H9 (cell line): ENCODE measurements at regions not wholly inside any gene's neighbourhood (a gene's known extent, or its start where the extent isn't known, plus 50 kb on each side); places are given as distances from the start of the nearest gene placed in this dataset.

Experiments
- DNase-seq: peaks from one replicate; pipeline ENCODE4 v3.0.0-alpha.2; 2017
- H2AFZ ChIP-seq: one replicate; pipeline ENCODE4 v1.6.1; 2013; ENCODE audit warnings: mild to moderate bottlenecking, low read length, control low read depth, moderate library complexity
- H2AK5ac ChIP-seq: 2 replicates; pipeline ENCODE4 v1.6.1; 2013; ENCODE audit warnings: low read length, control low read depth, mixed read lengths; ENCODE audit not compliant: insufficient read length
- H2BK120ac ChIP-seq: one replicate; pipeline ENCODE4 v1.6.1; 2013; ENCODE audit warnings: low read depth, mild to moderate bottlenecking, low read length, control low read depth, inconsistent platforms; ENCODE audit not compliant: poor library complexity, severe bottlenecking
- H2BK12ac ChIP-seq: 2 replicates; pipeline ENCODE4 v1.6.1; 2013; ENCODE audit warnings: low read length, control low read depth, mixed read lengths, low read depth; ENCODE audit not compliant: insufficient read length
- H2BK15ac ChIP-seq: 2 replicates; pipeline ENCODE4 v1.6.1; 2013; ENCODE audit warnings: low read depth, low read length, control low read depth
- H2BK20ac ChIP-seq: one replicate; pipeline ENCODE4 v1.6.1; 2013; ENCODE audit warnings: low read depth, mild to moderate bottlenecking, low read length, control low read depth, inconsistent platforms; ENCODE audit not compliant: poor library complexity, severe bottlenecking
- H2BK5ac ChIP-seq: 2 replicates; pipeline ENCODE4 v1.6.1; 2013; ENCODE audit warnings: low read length, control low read depth, mixed read lengths; ENCODE audit not compliant: insufficient read length
- H3K14ac ChIP-seq: 2 replicates; pipeline ENCODE4 v1.6.1; 2013; ENCODE audit warnings: low read length, control low read depth; ENCODE audit not compliant: insufficient read depth
- H3K18ac ChIP-seq: 2 replicates; pipeline ENCODE4 v1.6.1; 2013; ENCODE audit warnings: low read depth, mild to moderate bottlenecking, mixed read lengths, low read length, control low read depth; ENCODE audit not compliant: insufficient read length
- H3K23ac ChIP-seq: 2 replicates; pipeline ENCODE4 v1.6.1; 2013; ENCODE audit warnings: low read length, control low read depth, mixed read lengths, low read depth; ENCODE audit not compliant: insufficient read length
- H3K23me2 ChIP-seq: 2 replicates; pipeline ENCODE4 v1.6.1; 2013; ENCODE audit warnings: low read depth, mild to moderate bottlenecking, mixed read lengths, low read length, control low read depth; ENCODE audit not compliant: insufficient read length, poor library complexity, severe bottlenecking
- H3K27ac ChIP-seq: 2 replicates; pipeline ENCODE4 v1.5.1; 2013; ENCODE audit warnings: low read length, control low read depth, mixed read lengths, low read depth; ENCODE audit not compliant: insufficient read length
- H3K27me3 ChIP-seq: 2 replicates; pipeline ENCODE4 v1.6.1; 2013; ENCODE audit warnings: low read length, control low read depth, inconsistent platforms; ENCODE audit not compliant: insufficient read depth
- H3K4ac ChIP-seq: 2 replicates; pipeline ENCODE4 v1.6.1; 2013; ENCODE audit warnings: low read depth, mild to moderate bottlenecking, control low read depth, inconsistent platforms, low read length, moderate library complexity
- H3K4me1 ChIP-seq: 2 replicates; pipeline ENCODE4 v1.6.1; 2013; ENCODE audit warnings: low read length, control low read depth, inconsistent platforms; ENCODE audit not compliant: insufficient read depth
- H3K4me2 ChIP-seq: 2 replicates; pipeline ENCODE4 v1.6.1; 2013; ENCODE audit warnings: low read length, control low read depth, mixed read lengths; ENCODE audit not compliant: insufficient read length, insufficient read depth
- H3K56ac ChIP-seq: 2 replicates; pipeline ENCODE4 v1.6.1; 2013; ENCODE audit warnings: low read depth, mild to moderate bottlenecking, mixed read lengths, low read length, control low read depth; ENCODE audit not compliant: insufficient read length
- H3K79me1 ChIP-seq: 2 replicates; pipeline ENCODE4 v1.6.1; 2013; ENCODE audit warnings: low read depth, mild to moderate bottlenecking, moderate library complexity, low read length, control low read depth, inconsistent platforms; ENCODE audit not compliant: insufficient read depth, poor library complexity, severe bottlenecking
- H3K79me2 ChIP-seq: 2 replicates; pipeline ENCODE4 v1.6.1; 2013; ENCODE audit warnings: low read length, control low read depth, inconsistent platforms; ENCODE audit not compliant: insufficient read depth
- H3K9ac ChIP-seq: 2 replicates; pipeline ENCODE4 v1.6.1; 2013; ENCODE audit warnings: low read length, control low read depth, mixed read lengths; ENCODE audit not compliant: insufficient read length; ENCODE audit errors: extremely low read depth
- H3K9me3 ChIP-seq: one replicate; pipeline ENCODE4 v1.6.1; 2013; ENCODE audit warnings: low read depth, low read length, inconsistent platforms; ENCODE audit not compliant: control insufficient read depth
- H3T11ph ChIP-seq: one replicate; pipeline ENCODE4 v1.6.1; 2013; ENCODE audit warnings: mild to moderate bottlenecking, low read length, control low read depth, inconsistent platforms
- H4K20me1 ChIP-seq: one replicate; pipeline ENCODE4 v1.6.1; 2013; ENCODE audit not compliant: control insufficient read depth, insufficient read length, insufficient read depth
- H4K5ac ChIP-seq: 2 replicates; pipeline ENCODE4 v1.6.1; 2013; ENCODE audit warnings: low read depth, mild to moderate bottlenecking, mixed read lengths, low read length, control low read depth; ENCODE audit not compliant: insufficient read length
- H4K8ac ChIP-seq: replicated peaks from 2 replicates; pipeline ENCODE4 v1.6.1; 2013; ENCODE audit warnings: low read length, control low read depth, mixed read lengths, low read depth; ENCODE audit not compliant: insufficient read length
- H4K91ac ChIP-seq: 2 replicates; pipeline ENCODE4 v1.6.1; 2013; ENCODE audit warnings: low read depth, mild to moderate bottlenecking, moderate library complexity, mixed read lengths, low read length, control low read depth; ENCODE audit not compliant: insufficient read length
- H3K27ac Mint-ChIP-seq, 3 experiments: 2 replicates in 2 of 3; 3 replicates in 1 of 3; pipeline ENCODE4 v1.8.0; 2020 to 2021; ENCODE audit warnings: mixed read lengths in 3 of 3, mild to moderate bottlenecking in 1 of 3, moderate library complexity in 1 of 3
- H3K27me3 Mint-ChIP-seq: 2 replicates; pipeline ENCODE4 v1.8.0; 2021; ENCODE audit warnings: low read depth, mild to moderate bottlenecking, moderate library complexity, mixed read lengths
- H3K36me3 Mint-ChIP-seq, 3 experiments: 2 replicates in 2 of 3; 3 replicates in 1 of 3; pipeline ENCODE4 v1.8.0; 2020 to 2021; ENCODE audit warnings: low read depth in 3 of 3, mixed read lengths in 3 of 3; ENCODE audit not compliant: insufficient read depth in 1 of 3
- H3K4me1 Mint-ChIP-seq, 2 experiments: 2 replicates each; pipeline ENCODE4 v1.8.0; 2020; ENCODE audit warnings: mixed read lengths in 2 of 2
- H3K4me3 Mint-ChIP-seq, 2 experiments: 2 replicates in 1 of 2; 3 replicates in 1 of 2; pipeline ENCODE4 v1.8.0; 2020 to 2021; ENCODE audit warnings: mild to moderate bottlenecking in 2 of 2, mixed read lengths in 2 of 2, moderate library complexity in 1 of 2
- H3K9me3 Mint-ChIP-seq, 2 experiments: 2 replicates in 1 of 2; 3 replicates in 1 of 2; pipeline ENCODE4 v1.8.0; 2020; ENCODE audit warnings: mild to moderate bottlenecking in 2 of 2, mixed read lengths in 2 of 2, moderate library complexity in 1 of 2
- CTCF ChIP-seq: fragments of 200-600 bp; sonication (generic); conservative IDR thresholded peaks from 3 replicates; pipeline ENCODE4 v1.8.0; 2021; ENCODE audit warnings: antibody characterized with exemption, mild to moderate bottlenecking
- WGBS: extraction: QIAGEN DNeasy Blood & Tissue Kit; methylation state at CpG from one replicate; pipeline ENCODE4 v1.1.7; 2013; ENCODE audit warnings: missing lambda C conversion rate, low lambda C conversion rate, mixed read lengths; ENCODE audit not compliant: insufficient read length; ENCODE audit errors: extremely low coverage; 5-methylcytosine and 5-hydroxymethylcytosine counted together

- H3K4ac ChIP-seq: no peak overlapping the region
- no peak overlapping the region for H3K18ac ChIP-seq
- no peak overlapping the region for H4K91ac ChIP-seq
- H4K8ac ChIP-seq: no peak overlapping the region
- no peak overlapping the region for H2BK120ac ChIP-seq
- H2AFZ ChIP-seq: no peak overlapping the region
- H3K79me2 ChIP-seq: no peaks in the 10 kb centered on the region
- DNase-seq: no peak
- no peak overlapping the region for H3K4me2 ChIP-seq
- H4K20me1 ChIP-seq: no peaks in the 10 kb centered on the region
- no peak overlapping the region for H2BK15ac ChIP-seq
- H3K36me3 Mint-ChIP-seq: no peaks in the 10 kb centered on the region
- no peaks in the 10 kb centered on the region for H3K79me1 ChIP-seq
- H3K9ac ChIP-seq: no peak overlapping the region
- peaks cover 10 to 19% of the 10 kb centered on the region in 2 experiments for H3K4me1 Mint-ChIP-seq
- no peak overlapping the region for H2BK20ac ChIP-seq
- H2BK12ac ChIP-seq: no peak overlapping the region
- no peak overlapping the region for H2AK5ac ChIP-seq
- H3K27ac Mint-ChIP-seq: peak overlapping the region in 1 of 3 experiments; percentile 92; a peak in 1 of 7 replicates
- H3K9me3 ChIP-seq: no peaks in the 10 kb centered on the region
- H2BK5ac ChIP-seq: no peak overlapping the region
- no CpG with 5 or more reads among the region's 2 CpGs for WGBS
- no peak overlapping the region for H3K27ac ChIP-seq
- no peaks in the 10 kb centered on the region for H3K23me2 ChIP-seq
- H4K5ac ChIP-seq: no peak overlapping the region
- TF ChIP-seq CTCF: no peak
- H3T11ph ChIP-seq: no peak overlapping the region
- H3K56ac ChIP-seq: no peak overlapping the region
- H3K27me3 Mint-ChIP-seq: peaks cover 2% of the 10 kb centered on the region; the same call in 1 of the 2 replicates
- H3K9me3 Mint-ChIP-seq: 0 out of 5 replicates have a peak, but pooled peaks cover 0 to 2% of the 10 kb centered on the region in 2 experiments
- no peaks in the 10 kb centered on the region for H3K27me3 ChIP-seq
- H3K4me1 ChIP-seq: peaks cover 8% of the 10 kb centered on the region; the same call in 1 of the 2 replicates
- no peak overlapping the region for H3K23ac ChIP-seq
- no peak overlapping the region for H3K14ac ChIP-seq
- no peak overlapping the region for H3K4me3 Mint-ChIP-seq
Measured at GRCh38 chr14:38127356-38127755, 80.3 kb upstream of the SSTR1 start.
